ENCODE measurements at regions not wholly inside any gene's neighbourhood (a gene's known extent, or its start where the extent isn't known, plus 50 kb on each side); places are given as distances from the start of the nearest gene placed in this dataset.

GRCh38 chr6:133726188-133726587 lies 162.7 kb upstream of the TCF21 start:
- no peak for TF ChIP-seq CTCF (IDR thresholded peaks at IDR 0.05)
- no peak overlapping the region for H3K27ac ChIP-seq

GRCh38 chr6:133730881-133731280 lies 158.0 kb upstream of the TCF21 start:
- no peak for TF ChIP-seq CTCF (IDR thresholded peaks at IDR 0.05)
- TF ChIP-seq ZFX (IDR thresholded peaks at IDR 0.05; ENCODE audit: borderline replicate concordance), result no peak
- no peak overlapping the region for H3K27ac ChIP-seq

GRCh38 chr6:133740218-133740617 lies 148.7 kb upstream of the TCF21 start:
- H3K27ac ChIP-seq, result no peak overlapping the region
- TF ChIP-seq CTCF (IDR thresholded peaks at IDR 0.05) (no peak), ZFX (IDR thresholded peaks at IDR 0.05; ENCODE audit: borderline replicate concordance) (no peak)

GRCh38 chr6:133740816-133741215 lies 148.1 kb upstream of the TCF21 start:
- H3K27ac ChIP-seq, result no peak overlapping the region
- TF ChIP-seq CTCF (IDR thresholded peaks at IDR 0.05), result no peak
- no peak for TF ChIP-seq ZFX (IDR thresholded peaks at IDR 0.05; ENCODE audit: borderline replicate concordance)

- H3K27ac ChIP-seq, result no peak overlapping the region
- no peak for TF ChIP-seq CTCF (IDR thresholded peaks at IDR 0.05)
- TF ChIP-seq ZFX (IDR thresholded peaks at IDR 0.05; ENCODE audit: borderline replicate concordance), result no peak
Observed at GRCh38 chr6:133741375-133741861, 147.5 kb upstream of the TCF21 start.

- H3K27ac ChIP-seq, result no peak overlapping the region
- TF ChIP-seq CTCF (IDR thresholded peaks at IDR 0.05), result no peak
- TF ChIP-seq ZFX (IDR thresholded peaks at IDR 0.05; ENCODE audit: borderline replicate concordance), result no peak
Observed at GRCh38 chr6:133743621-133744020, 145.3 kb upstream of the TCF21 start.

- no peak overlapping the region for H3K27ac ChIP-seq
- TF ChIP-seq CTCF (IDR thresholded peaks at IDR 0.05) (no peak), ZFX (IDR thresholded peaks at IDR 0.05; ENCODE audit: borderline replicate concordance) (no peak)
Observed at GRCh38 chr6:133746417-133746770, 142.5 kb upstream of the TCF21 start.
